ENCODE measurements at regions not wholly inside any gene's neighbourhood (a gene's known extent, or its start where the extent isn't known, plus 50 kb on each side); places are given as distances from the start of the nearest gene placed in this dataset.
"Not testable (repeated sequence)": the region's sequence is repeated elsewhere in the genome, so short reads cannot be mapped to it uniquely, and the experiment has no call there.

- no peak for DNase-seq (ENCODE audit: low read depth in 1 of 2, low spot score in 1 of 2)
Measured at GRCh38 chr21:25489673-25490072, 117.6 kb downstream of the MRPL39 start.

GRCh38 chr21:25487046-25487594 lies 120.2 kb downstream of the MRPL39 start:
- no peak for DNase-seq (ENCODE audit: low read depth in 1 of 2, low spot score in 1 of 2)

- DNase-seq (ENCODE audit: low read depth in 1 of 2, low spot score in 1 of 2), result no peak
Measured at GRCh38 chr21:25485914-25486313, 121.4 kb downstream of the MRPL39 start.

GRCh38 chr21:25467896-25468295 lies 139.4 kb downstream of the MRPL39 start:
- DNase-seq (ENCODE audit: low read depth in 1 of 2, low spot score in 1 of 2), result no peak

GRCh38 chr21:25467071-25467470 lies 140.2 kb downstream of the MRPL39 start:
- not testable (repeated sequence) for DNase-seq (ENCODE audit: low read depth in 1 of 2, low spot score in 1 of 2)

- DNase-seq (ENCODE audit: low read depth in 1 of 2, low spot score in 1 of 2), result no peak
Measured at GRCh38 chr21:25466470-25466869, 140.8 kb downstream of the MRPL39 start.

GRCh38 chr21:25465263-25465662 lies 142.0 kb downstream of the MRPL39 start:
- no peak for DNase-seq (ENCODE audit: low read depth in 1 of 2, low spot score in 1 of 2)

GRCh38 chr21:25464275-25464674 lies 143.0 kb downstream of the MRPL39 start:
- DNase-seq (ENCODE audit: low read depth in 1 of 2, low spot score in 1 of 2), result no peak

- no peak for DNase-seq (ENCODE audit: low read depth in 1 of 2, low spot score in 1 of 2)
Measured at GRCh38 chr21:25462517-25462971, 144.7 kb downstream of the MRPL39 start.

- no peak for DNase-seq (ENCODE audit: low read depth in 1 of 2, low spot score in 1 of 2)
Measured at GRCh38 chr21:25461725-25462124, 145.6 kb downstream of the MRPL39 start.

- DNase-seq (ENCODE audit: low read depth in 1 of 2, low spot score in 1 of 2), result no peak
Measured at GRCh38 chr21:25459993-25460392, 147.3 kb downstream of the MRPL39 start.

- no peak for DNase-seq (ENCODE audit: low read depth in 1 of 2, low spot score in 1 of 2)
Measured at GRCh38 chr21:25459365-25459764, 147.9 kb downstream of the MRPL39 start.

GRCh38 chr21:25458484-25458883 lies 148.8 kb downstream of the MRPL39 start:
- DNase-seq (ENCODE audit: low read depth in 1 of 2, low spot score in 1 of 2), result no peak

GRCh38 chr21:25457946-25458345 lies 149.3 kb downstream of the MRPL39 start:
- DNase-seq (ENCODE audit: low read depth in 1 of 2, low spot score in 1 of 2), result no peak

GRCh38 chr21:25457411-25457810 lies 149.9 kb downstream of the MRPL39 start:
- DNase-seq (ENCODE audit: low read depth in 1 of 2, low spot score in 1 of 2), result no peak

- DNase-seq (ENCODE audit: low read depth in 1 of 2, low spot score in 1 of 2), result no peak
Measured at GRCh38 chr21:25456672-25457071, 150.6 kb downstream of the MRPL39 start.

- no peak for DNase-seq (ENCODE audit: low read depth in 1 of 2, low spot score in 1 of 2)
Measured at GRCh38 chr21:25453524-25453923, 153.8 kb downstream of the MRPL39 start.

- DNase-seq (ENCODE audit: low read depth in 1 of 2, low spot score in 1 of 2), result no peak
Measured at GRCh38 chr21:25449950-25450349, 157.3 kb downstream of the MRPL39 start.

GRCh38 chr21:25441835-25442234 lies 165.4 kb downstream of the MRPL39 start:
- no peak for DNase-seq (ENCODE audit: low read depth in 1 of 2, low spot score in 1 of 2)

- DNase-seq (ENCODE audit: low read depth in 1 of 2, low spot score in 1 of 2), result not testable (repeated sequence)
Measured at GRCh38 chr21:25437465-25437864, 169.8 kb downstream of the MRPL39 start.

GRCh38 chr21:25428537-25428936 lies 178.7 kb downstream of the MRPL39 start:
- no peak for DNase-seq (ENCODE audit: low read depth in 1 of 2, low spot score in 1 of 2)

GRCh38 chr21:25427828-25428227 lies 179.5 kb downstream of the MRPL39 start:
- DNase-seq (ENCODE audit: low read depth in 1 of 2, low spot score in 1 of 2), result no peak

GRCh38 chr21:25426580-25426979 lies 180.7 kb downstream of the MRPL39 start:
- DNase-seq (ENCODE audit: low read depth in 1 of 2, low spot score in 1 of 2), result no peak

- DNase-seq (ENCODE audit: low read depth in 1 of 2, low spot score in 1 of 2), result no peak
Measured at GRCh38 chr21:25425156-25425555, 182.1 kb downstream of the MRPL39 start.

All from activated T-helper 1 cell treated with anti-CD3 and anti-CD28 coated beads, Interleukin-2, amount 50 U/mL, for 16 hours (primary cell).